ENCODE measurements at regions not wholly inside any gene's neighbourhood (a gene's known extent, or its start where the extent isn't known, plus 50 kb on each side); places are given as distances from the start of the nearest gene placed in this dataset.
A peak's percentile ranks its signal among the peaks of the same experiment; 100 is the strongest.
"Not testable (repeated sequence)": the region's sequence is repeated elsewhere in the genome, so short reads cannot be mapped to it uniquely, and the experiment has no call there.

DNA sequence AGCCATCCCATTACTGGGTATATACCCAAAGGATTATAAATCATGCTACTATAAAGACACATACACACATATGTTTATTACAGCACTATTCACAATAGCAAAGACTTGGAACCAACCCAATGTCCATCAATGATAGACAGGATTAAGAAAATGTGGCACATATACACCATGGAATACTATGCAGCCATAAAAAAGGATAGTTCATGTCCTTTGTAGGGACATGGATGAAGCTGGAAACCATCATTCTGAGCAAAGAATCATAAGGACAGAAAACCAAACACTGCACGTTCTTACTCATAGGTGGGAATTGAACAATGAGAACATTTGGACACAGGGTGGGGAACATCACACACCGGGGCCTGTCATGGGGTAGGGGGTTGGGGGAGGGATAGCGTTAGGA lies 60.3 kb upstream of the NMU start:
- FAIRE-seq = not testable (repeated sequence)

DNA sequence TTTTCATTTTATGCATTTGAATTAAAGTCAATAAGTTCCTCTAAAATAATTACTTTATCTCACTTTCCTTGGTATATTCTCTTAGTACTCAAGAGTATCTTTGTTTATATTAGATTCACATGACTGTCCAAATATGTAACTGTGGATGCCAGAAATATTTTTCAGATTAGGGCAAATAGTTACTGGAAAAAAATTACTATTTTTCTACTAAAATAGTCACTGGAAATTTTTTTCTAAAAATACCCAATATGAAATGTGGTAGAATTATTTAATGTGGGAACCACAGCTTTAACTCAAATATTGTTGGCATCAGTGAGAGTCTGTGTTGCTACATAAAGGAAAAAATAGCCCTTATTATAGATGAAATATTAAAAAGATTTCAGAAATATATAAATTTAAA lies 70.4 kb upstream of the NMU start:
- peak; percentile 14 for FAIRE-seq

DNA sequence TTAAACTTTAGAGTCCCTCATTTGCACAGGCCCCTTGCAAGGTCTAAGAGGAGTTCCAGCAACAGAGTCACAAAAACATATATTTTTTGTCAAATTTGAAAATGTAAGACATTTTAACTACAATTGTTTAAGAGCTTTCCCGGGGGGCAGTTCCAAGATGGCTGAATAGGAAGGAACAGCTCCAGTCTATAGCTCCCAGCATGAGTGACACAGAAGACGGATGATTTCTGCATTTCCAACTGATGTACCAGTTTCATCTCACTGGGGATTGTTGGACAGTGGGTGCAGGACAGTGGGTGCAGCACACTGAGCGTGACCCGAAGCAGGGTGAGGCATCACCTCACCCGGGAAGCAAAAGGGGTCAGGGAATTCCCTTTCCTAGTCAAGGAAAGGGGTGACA lies 71.4 kb upstream of the NMU start:
- FAIRE-seq = no peak

DNA sequence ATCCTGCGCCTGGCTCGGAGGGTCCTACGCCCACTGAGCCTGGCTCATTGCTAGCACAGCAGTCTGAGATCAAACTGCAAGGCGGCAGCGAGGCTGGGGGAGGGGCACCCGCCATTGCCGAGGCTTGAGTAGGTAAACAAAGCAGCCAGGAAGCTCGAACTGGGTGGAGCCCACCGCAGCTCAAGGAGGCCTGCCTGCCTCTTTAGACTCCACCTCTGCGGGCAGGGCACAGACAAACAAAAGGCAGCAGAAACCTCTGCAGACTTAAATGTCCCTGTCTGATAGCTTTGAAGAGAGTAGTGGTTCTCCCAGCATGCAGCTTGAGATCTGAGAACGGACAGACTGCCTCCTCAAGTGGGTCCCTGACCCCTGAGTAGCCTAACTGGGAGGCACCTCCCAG lies 71.9 kb upstream of the NMU start:
- not testable (repeated sequence) for FAIRE-seq

DNA sequence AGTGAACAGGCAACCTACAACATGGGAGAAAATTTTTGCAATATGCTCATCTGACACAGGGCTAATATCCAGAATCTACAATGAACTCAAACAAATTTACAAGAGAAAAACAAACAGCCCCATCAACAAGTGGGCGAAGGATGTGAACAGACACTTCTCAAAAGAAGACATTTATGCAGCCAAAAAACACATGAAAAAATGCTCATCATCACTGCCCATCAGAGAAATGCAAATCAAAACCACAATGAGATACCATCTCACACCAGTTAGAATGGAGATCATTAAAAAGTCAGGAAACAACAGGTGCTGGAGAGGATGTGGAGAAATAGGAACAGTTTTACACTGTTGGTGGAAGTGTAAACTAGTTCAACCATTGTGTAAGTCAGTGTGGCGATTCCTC lies 76.7 kb upstream of the NMU start:
- not testable (repeated sequence) for FAIRE-seq

DNA sequence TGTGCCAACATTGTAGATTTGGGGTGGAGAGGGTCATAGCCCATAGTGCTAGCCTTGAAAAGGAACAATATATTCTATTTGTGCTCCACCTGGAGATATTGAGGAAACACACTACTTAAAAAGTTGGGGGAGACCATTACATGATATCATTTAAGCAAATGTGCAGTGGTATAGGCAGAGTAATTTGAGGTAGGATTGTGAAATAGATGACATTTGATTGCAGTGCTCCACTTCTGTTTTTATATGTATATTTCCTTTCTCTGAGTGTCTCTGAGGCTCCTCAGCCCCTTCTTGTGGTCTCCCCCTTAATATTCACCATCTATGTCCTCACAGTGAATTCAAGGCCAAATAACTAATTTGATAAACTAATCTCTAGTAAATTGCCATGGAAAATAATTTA lies 85.6 kb upstream of the NMU start:
- FAIRE-seq = no peak

DNA sequence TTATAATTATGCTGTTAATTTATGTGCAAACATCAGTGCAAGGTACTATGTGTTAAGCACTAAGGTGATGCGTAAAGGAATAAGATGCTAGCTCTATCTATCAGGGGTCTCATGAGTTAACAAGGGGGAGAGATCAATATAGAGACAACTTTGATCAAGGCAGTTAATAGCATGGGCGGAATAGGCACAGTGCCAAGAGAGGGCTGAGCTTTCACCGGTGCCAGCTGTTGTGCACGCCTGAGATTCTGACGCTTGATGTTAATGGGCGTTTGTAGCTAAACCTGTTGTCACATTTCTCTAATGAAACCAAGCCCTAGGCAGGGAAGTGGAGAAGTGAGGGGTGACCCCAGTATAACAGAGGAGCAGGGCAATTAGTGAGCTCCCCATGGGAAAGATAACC lies 86.0 kb upstream of the NMU start:
- FAIRE-seq = no peak

DNA sequence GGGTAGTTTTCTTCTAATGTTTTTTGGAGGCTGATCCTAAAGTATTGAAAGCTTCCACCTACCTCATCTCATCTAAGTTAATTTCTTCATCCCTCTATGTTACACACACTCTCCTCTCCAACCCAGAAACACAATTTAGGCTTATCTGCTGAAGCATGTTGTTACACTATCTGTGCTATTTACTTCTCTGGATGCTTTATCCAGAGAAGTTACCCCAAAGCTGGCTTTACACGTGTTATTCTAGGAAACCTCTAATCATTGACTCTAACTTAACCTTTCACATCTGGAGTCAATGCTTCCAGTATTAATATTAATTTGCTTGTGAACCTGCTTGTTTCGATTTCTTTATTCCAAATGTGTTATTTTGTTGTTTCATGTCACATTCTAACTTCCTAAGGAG lies 87.3 kb upstream of the NMU start:
- no peak for FAIRE-seq

DNA sequence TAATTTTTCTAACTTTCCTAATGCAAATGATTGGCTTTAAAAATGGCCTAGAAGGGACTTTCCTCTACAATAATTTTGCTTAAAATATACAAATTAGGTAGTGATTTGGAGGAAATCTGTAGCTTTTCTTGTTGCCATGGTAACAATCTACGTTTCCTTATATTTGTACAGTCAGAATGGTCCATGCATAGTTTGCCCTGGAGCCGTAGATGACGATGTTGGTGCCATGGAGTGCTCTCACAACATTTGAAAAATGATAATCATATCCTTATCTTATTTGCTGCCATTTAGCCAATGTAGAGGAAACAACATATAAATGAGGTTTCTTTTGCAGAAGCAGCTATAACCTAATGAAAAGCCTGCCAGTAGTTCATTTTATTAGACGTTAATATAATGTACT lies 89.0 kb upstream of the NMU start:
- FAIRE-seq = no peak

DNA sequence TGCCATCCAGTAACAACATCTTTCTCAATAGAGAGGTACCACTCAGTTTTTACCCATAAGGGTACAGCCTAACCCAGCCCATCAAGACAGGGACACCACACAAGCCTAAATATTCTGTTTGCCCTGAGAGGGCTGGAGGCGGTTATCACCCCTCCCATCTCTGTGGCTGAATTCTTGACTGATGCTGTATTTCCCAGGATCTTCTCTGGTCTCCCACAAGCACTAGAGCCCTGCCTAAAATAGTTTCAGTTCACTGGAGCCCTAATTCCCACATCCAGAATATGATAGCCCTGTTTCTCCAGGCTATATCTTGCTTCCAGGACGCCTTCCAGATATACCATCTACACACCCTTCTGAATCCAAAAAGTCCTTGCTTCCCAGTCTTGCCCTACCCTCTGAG lies 91.6 kb upstream of the NMU start:
- no peak for FAIRE-seq

DNA sequence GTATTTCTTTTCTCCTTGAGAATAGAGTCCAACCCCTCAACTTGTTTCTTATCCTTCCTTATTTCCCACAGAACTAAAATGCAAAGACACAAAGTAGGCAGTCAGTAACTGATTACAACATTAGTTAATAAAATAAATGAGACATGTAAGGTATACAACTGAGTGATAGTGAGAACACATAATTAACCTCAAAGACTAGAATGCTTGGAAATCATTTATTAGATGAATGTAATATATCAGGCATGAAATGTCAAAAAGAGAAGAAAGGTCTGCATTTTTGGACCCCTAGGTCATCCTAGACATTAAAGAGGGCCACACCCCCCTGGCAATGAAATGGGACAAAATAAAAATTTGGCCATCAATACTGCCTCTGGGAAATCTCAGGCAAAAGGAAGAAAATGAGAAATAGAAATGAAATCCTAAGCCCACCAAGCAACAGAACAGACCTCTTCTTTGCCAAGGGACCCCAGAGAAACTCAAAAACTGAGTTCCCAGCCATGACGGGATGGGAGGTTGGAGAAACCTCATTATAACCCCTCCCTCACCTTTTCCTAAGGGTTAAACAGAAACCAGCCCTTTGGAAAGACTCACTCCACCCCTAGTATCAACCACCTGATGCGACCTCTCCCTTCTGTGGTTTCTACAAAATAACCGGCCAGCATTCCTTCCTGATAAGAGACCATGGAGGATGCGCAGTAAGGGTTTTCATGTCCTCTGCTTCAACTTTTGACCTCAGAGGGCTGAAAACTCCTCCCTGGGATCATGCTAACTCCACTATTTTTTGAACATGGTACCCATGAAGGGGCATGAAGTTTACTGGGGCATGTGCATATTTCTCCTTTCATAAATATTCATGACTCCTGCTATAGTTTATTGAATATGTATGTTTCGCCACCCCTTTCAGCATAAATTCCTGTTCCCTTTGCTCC lies 90.0 kb upstream of the EXOC1L start:
- no peak for FAIRE-seq

DNA sequence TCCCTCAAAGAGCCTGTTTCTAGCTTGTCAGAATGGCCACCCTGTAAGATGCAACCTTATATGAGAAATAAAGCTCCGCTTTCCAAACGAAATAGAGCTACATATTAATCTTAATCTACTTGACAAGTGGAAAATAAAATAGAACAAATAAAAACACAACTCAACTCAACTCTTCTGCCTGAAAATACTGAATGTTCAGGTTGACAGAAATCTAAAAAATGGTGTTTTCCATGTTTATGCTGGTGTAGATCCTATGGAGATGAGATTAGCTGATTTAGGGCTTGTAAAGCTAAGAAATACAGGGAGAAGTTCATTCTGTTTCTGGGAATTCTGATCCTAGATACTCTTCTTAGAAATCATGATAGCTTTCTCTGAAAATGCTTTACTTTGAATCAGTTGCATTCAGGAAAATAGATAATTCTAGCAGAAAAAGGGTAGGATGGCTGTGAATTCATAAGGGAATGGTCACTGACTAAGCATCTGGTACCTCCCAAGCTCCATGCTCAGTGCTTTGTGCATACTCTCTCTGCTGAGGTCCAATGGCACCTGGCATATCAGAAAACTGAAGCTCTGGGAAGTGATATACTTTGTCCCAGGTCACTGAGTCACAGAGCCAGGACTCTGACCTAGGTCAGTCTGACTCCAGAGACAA lies 89.2 kb upstream of the EXOC1L start:
- no peak for FAIRE-seq

DNA sequence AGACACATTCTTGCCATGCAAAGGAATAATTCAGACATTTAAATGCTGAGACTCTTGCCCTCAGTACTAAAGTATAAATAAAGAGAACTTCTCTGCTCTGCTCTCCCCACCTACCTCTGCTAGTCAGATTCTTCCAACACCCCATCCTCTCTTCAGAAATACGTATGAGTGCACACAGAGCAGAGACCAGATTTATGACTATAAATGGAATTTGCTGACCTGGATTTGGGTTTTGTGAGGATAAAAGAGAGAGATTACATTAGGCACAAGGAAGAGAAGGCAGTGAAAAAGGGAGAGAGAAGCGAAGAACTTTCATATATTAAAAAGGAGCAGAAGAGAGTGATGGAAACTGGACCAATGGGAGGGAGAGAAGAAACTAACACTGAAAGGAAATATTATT lies 87.6 kb upstream of the EXOC1L start:
- no peak for FAIRE-seq

DNA sequence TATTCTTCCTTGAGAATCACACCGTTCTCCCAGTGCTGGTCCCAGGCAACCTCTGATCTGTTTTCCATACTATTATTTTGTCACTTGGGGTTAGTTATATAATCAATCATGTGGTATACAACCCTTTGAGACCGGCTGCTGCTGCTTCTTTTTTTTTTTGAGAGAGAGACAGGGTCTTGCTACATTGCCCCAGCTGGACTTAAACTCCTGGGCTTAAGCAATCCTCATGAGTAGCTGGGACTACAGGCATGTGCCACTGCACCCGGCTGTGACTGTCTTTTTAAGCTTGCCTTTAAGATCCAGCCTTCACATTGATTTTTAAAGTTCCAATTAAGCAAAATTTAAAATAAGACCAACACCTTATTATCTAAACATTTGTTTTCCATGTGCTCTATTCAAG lies 86.7 kb upstream of the EXOC1L start:
- FAIRE-seq = no peak

DNA sequence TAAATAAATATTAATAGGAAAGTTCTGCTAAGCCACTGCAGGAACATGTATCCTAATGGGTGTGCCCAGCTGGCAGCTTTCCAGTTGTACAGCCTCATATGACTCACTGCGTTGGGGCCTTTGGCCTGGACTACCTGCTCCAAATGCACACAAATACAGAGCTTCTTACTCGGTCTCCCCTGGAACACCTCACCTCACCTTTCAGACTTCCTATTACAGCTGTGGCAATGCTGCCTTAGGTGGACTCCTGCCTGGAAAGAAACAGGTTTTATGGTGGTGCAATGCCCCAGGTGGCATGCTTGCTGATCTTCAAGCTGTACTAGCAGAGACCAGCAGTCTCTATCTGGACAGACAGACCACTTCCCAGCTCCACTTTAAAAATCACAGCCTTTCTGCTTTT lies 85.7 kb upstream of the EXOC1L start:
- FAIRE-seq = no peak

DNA sequence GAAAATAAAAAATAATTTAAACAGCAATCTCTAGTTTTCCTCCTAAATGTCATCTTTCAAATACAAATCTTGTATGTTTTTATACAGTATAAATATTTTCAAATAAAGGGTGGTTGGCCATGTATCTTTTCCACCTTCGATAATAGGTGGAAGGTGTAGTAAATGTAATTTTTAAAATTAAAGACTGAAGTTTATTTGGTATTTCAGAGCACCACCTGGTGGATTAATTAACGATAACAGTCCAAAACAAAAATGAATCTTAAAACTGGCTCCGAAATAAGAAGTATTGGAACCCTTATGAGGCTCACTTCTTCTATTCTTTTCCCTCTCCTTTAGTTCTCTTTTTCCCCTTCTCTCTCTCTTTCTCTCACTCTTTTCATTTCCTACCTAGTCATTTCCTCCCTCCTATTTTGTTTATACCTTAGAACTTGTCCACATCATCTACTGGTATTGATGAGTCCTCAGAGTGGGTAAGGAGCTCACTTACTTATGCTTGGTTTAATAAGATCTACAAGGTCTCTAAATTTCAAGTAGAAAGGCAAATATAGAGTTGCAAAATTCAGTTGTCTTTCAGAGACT lies 82.9 kb upstream of the EXOC1L start:
- peak; percentile 77 for FAIRE-seq

DNA sequence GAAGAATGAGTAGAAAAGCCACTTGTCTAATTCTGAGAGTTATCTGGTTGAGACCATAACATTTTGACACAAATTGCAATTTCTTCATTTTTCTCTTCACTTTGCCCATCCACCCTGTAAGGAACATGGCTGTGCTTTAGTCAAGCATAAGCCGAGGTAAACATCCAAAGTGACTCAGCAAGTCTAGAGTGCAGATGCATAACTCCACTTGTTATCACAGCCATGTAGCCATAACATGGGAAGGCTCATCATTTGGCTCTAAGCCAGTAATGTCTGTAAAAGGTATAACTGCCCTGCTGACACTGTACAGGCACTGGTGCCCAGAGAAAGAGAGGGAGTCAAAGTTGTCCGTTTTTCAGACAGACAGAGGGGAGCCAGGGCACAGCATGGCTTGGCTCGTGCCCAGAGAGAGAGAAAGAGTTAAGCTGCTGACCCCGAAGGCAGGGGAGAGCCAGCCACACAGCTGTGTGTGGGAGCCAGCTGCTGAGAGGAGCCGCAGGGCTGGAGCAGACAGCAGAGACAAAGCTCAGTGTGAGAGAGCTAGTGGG lies 76.9 kb upstream of the EXOC1L start:
- FAIRE-seq = no peak

DNA sequence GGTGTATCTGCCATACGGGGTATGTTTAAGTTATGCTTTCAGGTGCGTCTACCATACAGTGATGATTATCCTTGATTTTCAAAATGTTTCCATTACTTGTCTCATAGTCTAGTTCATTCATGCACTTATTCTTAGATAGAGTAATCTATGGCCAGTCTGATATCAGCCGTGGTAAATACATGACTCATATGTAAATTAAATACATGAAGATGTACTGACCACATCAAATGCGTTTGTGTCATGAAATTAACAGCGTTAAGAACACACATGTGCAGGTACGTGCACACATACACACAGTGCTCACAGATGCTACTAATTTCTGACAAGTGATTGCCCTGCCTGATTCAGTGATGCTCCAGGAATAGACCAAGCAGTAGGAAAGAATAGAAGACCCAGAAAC lies 75.2 kb upstream of the EXOC1L start:
- FAIRE-seq = no peak

DNA sequence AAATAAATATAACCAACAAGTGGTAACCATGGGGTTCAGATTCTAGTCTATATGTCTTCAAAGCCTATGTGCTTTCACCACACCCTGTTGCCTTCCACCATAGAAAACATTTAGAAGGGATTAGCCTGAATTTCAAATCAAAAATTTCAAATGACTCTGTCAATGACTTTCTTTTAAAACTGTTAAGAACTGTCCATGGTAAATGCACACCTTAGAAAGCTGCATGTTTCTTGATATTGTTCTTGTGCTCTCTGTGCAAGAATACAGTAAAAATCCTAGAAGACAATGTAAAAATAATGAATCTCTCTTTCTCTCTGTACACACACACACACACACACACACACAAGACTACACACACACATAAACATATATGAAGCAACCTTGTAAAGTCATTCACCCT lies 74.6 kb upstream of the EXOC1L start:
- FAIRE-seq = no peak

DNA sequence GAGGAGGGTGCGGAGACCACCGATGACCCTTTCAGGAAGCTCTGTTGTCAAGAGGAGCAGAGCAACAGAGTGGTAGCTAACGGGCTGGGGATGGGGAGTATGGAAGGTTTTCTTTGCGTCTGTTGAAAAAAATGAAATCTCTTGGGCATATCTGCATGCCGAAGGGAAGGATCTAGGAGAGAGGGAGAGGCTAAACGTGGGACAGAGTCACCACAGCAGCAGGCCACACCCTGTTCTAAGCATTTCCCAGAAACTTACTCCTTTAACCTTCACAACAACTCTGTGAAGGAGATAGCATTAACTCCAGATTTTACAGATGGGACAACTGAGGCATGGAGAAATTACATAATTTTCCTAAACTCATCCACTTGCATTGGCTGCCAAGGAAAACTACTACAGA lies 71.8 kb upstream of the EXOC1L start:
- FAIRE-seq = no peak

DNA sequence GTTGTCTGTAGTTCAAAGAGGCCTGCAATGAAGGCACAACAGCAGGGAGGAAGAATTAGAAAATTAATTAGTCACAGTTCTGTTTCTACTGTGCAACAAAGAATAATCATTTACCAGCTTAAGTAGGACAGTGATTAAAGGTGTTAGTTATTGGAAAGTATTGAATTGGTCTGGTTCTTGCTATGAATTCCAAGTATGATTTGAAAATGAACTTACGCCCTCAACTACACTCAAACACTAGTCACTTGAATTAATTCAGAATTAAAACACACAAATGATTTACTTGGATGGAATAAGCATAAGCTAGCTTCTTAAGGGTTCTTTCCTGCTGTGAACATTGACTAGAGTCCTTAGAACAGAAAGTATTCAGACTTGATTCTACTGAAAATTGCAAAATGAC lies 69.9 kb upstream of the EXOC1L start:
- no peak for FAIRE-seq

DNA sequence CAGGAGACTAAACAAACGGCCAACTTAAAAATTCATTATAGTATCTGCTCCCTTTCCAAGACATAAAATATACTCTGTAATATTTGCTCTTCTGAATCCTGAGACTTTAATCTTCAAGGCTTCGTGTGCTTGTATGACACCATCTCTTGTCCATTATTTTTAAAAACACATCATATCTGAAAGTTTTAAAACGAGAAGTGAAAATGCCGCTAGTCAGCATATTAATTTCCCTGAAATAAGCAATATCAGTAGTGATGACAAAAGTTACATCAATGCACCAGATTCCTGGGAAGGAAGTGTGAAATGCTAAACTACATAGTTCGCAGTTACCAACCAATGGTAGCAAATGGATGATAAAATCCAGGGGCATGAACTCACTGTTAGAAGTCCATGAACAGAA lies 66.8 kb upstream of the EXOC1L start:
- FAIRE-seq = no peak

DNA sequence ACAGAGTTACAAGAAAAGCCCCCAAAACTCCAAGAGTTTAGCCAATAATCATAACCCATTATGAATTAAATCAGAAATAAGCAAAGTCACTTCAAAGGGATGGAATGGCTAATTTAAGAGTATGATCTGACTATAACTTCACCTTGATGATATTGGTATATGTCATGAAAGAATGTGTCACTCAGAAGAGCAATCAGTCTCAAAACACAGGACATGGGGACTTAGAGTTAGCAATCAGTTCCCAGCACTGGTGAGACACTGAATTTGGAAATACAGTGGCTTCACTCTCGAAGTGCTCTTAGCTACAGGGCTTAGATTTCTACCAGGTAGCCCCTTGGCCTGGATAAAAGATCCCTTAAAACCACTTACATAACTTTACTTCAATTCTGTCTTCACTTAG lies 65.7 kb upstream of the EXOC1L start:
- no peak for FAIRE-seq

DNA sequence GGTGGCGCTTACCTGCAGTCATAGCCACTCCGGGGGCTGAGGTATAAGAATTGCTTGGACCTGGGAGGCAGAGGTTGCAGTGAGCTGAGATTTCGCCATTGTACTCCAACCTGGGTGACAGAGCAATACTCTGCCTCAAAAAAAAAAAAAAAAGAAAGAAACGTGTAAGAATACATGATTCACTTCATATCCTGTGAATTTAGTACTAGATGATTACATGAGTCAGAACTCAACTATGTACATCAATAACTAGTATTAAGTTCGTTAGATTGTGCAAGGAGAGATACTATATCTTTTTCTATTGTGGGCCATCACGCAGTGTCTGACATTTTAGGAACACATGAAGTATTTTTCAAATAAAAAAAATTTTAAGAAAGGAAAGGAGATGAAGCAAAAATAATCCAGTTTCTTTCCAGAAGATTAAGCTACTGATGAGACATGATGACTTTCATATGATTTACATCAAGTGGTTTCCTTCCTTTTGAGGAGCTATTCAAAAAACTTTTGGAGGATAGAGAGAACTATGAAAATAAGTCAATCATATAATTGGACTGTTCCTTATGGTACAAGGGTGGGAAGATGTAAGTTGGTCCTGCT lies 64.7 kb upstream of the EXOC1L start:
- no peak for FAIRE-seq

All from A204.1 (cell line).